HG02763 (cell line): ENCODE measurements at regions not wholly inside any gene's neighbourhood (a gene's known extent, or its start where the extent isn't known, plus 50 kb on each side); places are given as distances from the start of the nearest gene placed in this dataset.
"Not testable (repeated sequence)": the region's sequence is repeated elsewhere in the genome, so short reads cannot be mapped to it uniquely, and the experiment has no call there.

ENCODE experiments used
- ATAC-seq: cut with Tn5 transposase; IDR thresholded peaks from one replicate; pipeline ENCODE4 v1.9.1; 2021; ENCODE audit warnings: mild to moderate bottlenecking, moderate library complexity; ENCODE audit not compliant: unreplicated experiment

DNA sequence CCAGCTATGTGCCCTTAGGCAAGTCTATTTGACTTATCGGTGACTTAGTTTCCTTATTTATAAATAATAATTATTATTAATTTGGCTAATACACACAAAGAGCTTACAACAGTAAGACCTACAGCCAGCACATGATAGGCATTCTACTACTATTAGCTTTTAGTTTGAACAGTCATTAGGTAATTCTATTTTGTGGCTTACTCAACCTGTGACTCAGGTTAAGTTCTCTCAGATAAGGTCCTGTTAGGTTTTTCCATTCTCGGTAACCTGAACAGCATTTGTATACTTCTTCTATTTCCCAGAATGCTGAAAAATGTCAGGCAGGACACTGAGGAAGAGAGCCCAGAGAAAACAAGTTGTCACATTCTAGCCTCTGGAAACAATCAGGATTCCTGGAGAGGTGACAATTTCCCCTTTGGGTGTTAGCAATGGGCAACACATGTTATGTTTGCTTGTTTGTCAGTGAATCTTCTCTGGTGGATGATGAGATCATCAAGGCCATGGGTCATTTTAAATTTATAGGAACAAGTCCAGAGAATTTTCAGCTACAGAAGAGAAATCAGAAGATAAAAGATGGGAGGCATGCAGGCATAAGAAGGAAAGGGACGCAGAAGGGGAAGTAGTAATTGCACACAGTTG lies 2144.7 kb downstream of the PCDH7 start:
- ATAC-seq, result no peak

DNA sequence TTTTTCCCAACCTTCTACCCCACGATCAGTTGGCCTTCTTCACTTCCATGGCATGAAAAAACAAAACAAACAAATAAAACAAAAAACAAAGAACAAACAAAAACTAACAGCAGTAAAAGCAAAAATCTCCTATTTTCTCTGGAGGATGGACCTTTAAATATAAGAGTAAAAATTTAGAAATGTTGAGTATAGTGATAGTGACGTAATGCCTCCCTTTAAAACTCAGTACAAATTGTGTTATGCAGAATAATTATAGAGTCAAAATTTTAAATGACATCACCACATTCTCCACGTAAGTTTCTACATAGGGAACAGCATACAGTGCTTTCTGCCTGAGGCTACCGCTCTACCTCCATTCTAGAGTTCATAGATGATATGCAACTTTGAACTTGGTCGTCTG lies 2156.4 kb downstream of the PCDH7 start:
- ATAC-seq, result no peak

DNA sequence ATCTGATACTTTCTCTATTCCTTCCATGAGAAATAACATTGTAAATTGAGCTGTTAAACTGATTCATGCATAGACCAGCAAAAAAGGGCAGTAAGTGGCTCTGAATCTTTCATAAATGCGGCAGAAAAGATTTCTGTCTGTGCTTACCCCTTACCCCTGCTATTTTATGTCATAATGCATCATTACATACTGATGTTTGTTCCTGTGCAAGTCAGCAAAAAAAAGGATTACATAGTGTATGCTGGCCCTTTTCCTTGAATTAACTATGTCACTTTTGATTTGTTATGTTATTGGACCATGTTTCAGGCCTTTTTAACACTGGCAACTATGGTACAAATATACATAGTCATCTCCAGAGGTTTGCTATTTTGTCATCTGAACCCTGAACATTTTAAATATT lies 2159.7 kb downstream of the PCDH7 start:
- ATAC-seq, result no peak

DNA sequence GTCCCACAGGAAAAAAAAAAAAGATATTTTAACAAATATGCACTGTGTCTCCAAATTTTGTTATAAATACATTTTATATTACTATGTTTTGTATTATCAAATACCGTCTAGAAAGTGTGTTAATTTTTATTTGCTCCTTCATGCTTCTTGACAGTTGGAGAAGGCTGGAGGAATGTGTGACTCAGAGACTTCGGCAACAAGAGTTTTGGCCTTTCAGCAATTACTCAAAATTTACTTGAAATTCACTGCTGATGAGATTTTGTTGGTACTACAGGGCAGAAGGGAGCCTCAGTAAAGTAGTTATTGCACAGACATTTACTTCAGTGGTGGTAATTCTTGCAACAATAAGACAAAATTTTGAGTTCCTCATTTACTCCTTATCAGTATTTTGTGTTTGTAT lies 2164.0 kb downstream of the PCDH7 start:
- ATAC-seq, result no peak

DNA sequence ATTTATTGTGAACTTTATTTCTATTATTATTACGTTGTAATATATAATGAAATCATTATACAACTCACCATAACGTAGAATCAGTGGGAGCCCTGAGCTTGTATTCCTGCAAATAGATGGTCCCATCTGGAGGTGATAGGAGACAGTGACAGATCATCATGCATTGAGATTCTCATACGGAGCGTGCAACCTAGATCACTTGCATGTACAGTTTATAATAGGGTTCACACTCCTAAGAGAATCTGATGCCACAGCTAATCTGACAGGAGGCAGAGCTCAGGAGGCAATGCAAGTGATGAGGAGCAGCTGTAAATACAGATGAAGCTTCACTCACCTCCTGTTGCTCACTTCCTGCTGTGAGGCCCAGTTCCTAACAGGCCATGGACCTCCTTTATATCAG lies 2170.2 kb downstream of the PCDH7 start:
- ATAC-seq, result no peak

DNA sequence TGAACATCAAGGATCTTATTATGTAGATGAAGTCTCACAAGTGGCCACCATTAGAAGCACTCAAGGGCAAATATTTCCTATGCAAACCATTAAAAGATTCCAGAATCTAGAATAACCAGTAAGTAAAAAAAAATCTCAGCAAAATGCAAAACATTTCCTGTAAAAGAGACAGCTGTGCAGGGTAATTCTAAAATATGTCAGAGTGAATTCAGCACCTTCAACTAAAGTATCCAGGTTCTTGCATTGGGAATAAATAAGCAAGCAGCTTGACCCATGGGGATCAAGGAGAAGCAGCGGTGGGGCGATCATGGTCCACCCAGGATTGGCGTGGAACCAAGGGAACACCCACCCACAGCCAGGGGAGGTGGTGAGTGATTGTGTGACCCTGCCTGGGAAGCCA lies 2188.9 kb downstream of the PCDH7 start:
- ATAC-seq, result no peak

DNA sequence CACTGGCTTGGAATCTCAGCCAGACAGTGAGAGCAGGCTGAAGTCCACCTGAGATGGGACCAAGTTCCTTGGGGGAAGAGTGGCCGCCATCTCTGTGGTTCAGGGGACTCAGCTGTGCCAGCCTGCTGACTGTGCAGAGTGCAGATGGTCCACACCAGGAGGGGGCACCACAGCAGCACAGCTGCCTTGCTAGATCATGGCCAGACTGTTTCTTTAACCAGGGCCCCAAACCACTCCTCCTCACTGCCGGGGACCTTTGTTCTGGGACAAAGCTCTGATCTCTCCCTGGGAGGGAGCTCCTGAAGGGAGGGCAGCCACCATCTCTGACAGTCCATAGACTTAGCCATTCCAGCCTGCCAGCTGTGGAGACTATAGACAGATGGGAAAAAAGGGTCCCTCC lies 2189.6 kb downstream of the PCDH7 start:
- ATAC-seq, result no peak

DNA sequence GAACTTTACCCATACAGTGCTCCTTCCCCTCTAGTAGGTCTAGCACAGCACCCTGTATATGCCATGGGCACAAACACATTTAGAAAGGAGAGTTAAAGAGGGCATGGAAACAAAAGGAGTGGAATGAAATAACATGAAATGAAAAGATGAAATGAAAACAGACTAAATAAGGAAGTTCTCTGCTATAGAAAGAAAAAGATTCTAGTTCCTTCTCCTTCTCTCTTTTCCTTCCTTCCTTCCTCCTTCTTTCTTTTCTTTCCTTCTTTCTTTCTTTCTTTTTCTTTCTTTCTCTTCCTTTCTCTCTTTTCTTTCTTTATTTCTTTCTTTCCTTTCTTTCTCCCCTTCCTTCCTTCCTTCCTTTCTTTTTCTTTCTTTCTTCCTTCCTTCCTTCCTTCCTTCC lies 2197.4 kb downstream of the PCDH7 start:
- no peak for ATAC-seq

DNA sequence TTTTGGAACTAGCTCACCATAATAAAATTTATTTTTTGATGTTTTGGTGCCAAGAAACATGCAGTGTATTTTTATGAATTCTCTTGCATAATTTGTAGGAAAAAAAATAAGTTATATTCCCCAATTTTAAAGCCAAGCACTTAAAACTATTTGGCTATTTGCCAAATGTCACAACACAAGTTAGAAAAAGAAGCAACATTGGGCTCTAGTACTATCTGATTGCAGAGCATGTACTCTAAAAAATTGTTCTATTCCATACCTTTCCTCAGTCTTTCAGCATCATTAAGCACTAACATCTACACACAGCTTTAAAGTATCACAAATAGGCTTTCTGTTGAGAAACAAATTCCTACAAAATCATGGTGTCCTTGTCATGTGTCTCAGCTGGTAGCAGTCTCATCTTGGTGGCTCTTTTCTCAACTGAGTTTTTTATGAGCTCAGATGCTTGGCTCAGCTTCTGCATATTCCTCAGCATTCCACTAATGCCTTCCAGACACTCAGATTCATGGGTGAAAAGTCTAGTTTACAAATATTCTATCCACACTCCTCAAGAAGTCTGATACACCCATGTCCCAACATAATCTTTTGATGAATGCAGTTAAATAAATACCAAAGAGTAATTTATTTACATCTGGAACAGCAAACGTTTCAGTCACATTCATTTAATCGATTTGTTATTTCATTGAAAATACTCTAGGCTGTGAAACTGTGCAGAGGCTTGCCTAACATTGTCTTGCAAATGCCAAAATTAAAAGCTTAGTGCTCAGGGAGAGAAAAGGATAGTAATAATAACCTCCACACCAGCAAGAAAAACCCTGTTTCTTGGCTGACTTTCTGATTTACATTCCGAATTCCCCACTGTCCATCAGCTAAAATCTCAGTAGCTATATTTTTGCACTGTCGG lies 2209.9 kb downstream of the PCDH7 start:
- ATAC-seq, result no peak

DNA sequence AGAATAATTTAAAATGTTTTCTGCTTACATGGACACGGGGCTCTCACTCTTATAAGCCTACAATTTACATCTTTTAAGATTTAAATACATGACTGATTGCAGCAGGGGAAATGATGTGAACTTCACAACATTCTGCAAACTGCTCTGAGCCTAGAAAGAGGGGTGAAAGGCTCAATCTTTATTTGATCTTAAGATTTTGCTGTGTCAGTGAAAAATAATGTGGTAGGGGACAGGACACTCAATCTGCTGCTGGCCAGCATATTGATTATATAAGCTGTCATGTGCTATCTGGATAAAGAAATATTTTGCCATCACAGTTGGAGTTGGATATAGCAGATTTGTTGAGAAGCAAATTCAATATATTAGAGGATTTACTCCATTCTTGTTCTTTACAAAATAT lies 2210.5 kb downstream of the PCDH7 start:
- ATAC-seq, result no peak

DNA sequence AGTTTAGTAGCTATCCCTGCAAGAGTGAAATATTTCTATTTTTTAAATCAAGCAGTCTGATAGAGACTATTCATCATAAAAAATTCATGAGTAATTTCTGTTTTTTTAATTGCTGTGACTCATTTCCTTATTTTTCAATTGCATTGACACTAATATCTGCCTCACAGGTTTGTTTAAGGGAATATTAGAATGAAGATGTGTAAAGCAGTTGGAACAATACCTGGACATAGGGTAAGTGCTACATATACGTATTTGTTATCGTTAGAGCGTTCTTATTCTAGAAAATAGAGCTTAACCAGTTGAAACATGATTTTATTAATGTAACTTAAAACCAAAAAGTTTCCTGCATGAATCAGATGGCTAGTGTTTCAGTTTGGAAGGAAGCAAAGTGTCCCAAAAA lies 2211.3 kb downstream of the PCDH7 start:
- ATAC-seq, result no peak

DNA sequence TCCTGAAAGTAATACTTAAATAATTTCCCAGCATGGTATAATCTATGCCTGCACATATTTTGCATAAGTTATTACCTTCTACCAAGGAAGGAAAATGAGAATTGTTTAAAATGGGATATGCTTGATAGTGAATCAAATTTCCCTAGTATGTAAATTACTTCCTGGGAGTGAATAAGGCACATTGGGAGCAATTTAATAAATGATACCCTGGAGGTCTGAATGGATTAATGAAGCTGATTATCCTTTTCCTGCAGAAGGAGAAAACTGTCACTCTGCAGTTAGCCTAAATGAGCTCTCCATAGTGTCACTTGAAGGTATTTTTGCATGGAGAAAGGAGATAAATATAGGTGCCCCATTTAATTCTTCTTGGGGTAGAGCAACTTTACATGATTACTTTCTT lies 2212.0 kb downstream of the PCDH7 start:
- ATAC-seq, result no peak

DNA sequence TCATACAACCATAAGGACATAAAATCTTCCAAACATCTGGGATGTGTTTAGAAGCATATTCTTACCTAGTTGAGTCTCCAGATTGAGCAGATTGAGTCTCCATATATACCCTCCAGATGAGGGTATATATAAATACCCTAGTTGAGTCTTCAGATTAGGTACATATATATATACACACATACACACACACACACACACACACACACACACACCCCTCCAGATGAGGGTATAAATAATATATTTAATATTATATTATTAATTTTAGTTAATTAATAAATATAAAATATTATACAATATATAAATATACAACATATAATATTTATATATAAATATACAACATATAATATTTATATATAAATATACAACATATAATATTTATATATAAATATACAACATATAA lies 2219.1 kb downstream of the PCDH7 start:
- not testable (repeated sequence) for ATAC-seq

DNA sequence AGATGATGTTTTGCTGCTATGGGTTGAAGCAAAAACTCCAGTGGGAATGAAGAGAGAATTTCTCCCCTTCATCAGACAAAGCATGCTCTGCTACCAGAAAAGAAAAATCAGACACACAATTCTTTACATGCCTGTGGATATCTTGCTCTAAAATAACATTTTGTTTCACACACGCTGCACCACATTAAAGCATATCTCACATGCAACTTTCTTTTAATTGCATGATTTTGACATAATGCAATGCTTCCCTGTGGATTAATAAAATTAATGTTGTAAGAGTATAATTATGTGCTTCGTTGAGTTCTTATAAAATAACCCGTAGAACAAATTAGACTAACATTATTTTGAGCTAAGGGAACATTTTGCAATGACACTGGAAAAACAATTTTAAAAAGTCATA lies 2230.7 kb downstream of the PCDH7 start:
- no peak for ATAC-seq

DNA sequence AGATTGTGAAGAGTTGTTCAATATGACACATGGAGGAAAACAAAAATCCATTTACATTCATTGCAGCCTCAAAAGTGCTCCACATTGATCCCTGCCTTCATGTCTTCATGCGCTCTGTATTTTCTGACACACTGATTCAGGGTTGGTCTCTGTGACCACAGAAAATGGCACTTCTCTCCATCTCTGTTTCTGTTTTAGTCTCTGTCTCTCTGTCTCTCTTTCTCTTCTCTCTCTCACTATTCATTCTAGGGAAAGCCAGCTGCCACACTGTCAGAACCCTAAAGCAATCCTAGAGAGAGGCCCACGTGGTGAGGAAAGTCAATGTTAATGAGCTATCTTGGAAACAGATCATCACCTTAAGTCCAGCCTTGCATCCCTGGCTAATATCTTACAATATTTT lies 2238.4 kb downstream of the PCDH7 start:
- no peak for ATAC-seq

DNA sequence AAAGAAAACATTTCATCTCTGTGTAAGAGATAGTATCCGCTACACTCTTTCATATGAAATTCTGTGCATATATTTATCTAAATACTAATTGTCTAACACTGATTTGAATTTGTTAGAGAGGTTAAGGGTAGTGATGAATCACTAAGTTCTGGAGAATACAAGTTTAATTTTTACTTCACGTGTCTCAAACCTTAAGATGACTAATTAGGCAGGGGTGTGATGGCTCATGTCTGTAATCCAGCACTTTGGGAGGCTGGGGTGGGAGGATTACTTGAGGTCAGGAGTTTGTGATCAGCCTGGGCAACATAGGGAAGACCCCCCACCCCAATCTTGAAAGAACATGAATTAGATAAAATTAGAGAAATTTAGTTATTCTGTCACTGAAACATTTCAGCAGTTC lies 2241.9 kb downstream of the PCDH7 start:
- ATAC-seq, result no peak

DNA sequence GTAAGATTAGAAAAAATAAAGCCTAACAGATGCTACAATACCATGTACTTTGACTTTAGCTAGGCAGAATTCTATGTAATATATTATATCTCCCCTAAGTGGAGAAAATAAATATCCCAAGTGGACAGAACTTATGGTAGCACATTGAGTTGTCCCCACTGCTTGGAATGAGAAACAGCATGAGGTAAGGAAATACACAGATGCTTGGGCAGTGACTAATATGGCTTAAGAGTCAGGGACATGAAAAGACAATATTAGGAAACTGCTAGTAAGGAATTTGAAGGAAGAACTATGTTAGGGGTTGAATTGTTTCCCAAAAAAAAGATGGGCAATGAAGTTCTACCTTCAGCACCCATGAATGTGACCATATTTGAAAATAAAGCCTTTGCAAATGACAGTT lies 2265.1 kb downstream of the PCDH7 start:
- ATAC-seq, result no peak

DNA sequence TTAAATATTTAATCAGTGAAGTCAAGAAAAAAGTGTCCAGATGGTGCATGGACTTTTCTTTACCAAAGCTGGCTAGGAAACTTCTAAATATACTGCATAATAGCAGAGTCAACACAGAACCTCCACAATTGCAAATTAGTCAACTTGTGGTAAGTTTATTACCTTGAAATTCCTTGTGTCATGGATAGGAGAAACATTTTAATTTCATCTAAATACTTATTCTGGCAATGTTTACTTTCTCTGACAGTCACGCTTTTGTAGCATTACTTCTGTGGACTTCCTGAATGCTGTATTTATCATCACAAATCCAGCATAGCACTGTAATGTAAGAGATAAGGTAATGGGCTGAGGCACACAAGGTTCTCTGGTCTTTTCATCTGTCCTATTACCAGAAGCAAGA lies 2266.1 kb downstream of the PCDH7 start:
- no peak for ATAC-seq

DNA sequence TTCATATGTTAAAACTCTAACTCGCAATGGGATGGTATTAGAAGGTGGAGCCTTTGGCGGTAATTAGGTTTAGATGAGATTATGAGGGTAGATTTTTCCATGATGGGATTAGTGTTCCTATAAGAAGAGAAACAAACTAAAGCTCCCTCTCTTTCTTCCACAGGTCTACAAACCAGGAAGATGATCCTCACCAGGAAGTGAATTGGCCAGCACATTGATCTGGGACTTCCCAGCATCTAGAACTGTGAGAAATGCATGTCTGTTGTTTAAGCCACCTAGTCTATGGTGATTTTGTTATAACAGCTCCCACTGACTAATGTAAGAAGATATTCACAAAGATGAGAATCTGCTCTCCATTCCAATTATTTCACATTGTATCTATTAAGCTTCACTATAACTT lies 2266.9 kb downstream of the PCDH7 start:
- no peak for ATAC-seq

DNA sequence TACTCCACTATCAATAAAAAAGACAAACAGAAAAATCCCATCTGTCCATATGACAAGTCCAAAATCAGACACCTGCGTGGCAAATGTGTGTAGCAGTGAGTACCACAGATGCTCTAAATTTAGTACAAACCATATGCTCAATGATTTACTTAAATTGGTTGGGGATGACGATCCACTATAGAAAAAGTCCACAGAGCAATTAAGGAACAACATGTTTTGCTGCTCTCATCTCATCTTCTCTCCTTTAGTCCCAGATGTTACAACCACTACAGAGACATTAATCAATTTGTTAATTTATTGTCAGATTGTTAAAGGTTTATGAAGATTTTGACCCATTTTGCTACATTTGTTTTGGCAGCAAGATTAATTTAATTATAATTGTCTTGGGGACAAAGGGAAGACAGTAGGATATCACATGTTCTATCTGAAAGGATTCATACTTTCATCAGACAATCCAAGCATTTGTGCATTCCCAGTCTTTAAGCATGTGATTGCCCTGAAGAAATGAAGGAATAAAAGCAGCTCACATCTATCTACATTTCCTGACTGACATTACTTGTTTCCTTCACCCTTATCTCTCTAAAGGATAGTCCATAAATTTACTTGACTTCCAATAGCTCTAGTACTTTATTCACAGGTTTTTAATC lies 2268.1 kb downstream of the PCDH7 start:
- no peak for ATAC-seq

DNA sequence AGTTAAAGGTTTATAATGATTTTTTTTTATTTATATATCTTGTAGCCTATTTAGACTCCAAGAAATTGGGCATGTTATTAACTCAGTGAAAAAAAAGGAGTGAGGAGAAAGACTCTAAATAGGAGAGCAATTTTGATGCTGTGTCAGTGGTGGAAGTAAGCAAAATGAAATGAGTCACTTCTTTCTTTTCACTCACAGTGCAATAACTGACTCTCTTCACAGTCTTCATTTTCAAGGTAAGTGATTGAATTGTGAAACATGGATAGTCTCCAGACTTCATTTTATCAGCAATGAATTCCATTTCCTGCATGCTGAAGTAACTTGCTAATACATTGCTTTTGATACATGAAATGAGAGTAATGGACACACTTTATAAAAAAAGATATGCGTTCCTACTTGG lies 2271.5 kb downstream of the PCDH7 start:
- ATAC-seq, result no peak
